GM12865 (cell line): ENCODE measurements at regions not wholly inside any gene's neighbourhood (a gene's known extent, or its start where the extent isn't known, plus 50 kb on each side); places are given as distances from the start of the nearest gene placed in this dataset.
"Not testable (repeated sequence)": the region's sequence is repeated elsewhere in the genome, so short reads cannot be mapped to it uniquely, and the experiment has no call there.

Experiments used
- DNase-seq: peaks from one replicate; pipeline ENCODE4 v3.0.0; 2010; ENCODE audit warnings: low read depth
- H3K4me3 ChIP-seq: 2 replicates; pipeline ENCODE4 v1.5.1; 2011; ENCODE audit warnings: mild to moderate bottlenecking, low read depth, low read length, control low read depth
- TF ChIP-seq, protein P1 (sequence below): IDR thresholded peaks from 2 replicates; pipeline ENCODE4 v1.5.1; 2011; ENCODE audit warnings: low read length, control low read depth, low read depth, inconsistent platforms; ENCODE audit not compliant: insufficient read depth; ENCODE audit errors: missing control alignments

DNA sequence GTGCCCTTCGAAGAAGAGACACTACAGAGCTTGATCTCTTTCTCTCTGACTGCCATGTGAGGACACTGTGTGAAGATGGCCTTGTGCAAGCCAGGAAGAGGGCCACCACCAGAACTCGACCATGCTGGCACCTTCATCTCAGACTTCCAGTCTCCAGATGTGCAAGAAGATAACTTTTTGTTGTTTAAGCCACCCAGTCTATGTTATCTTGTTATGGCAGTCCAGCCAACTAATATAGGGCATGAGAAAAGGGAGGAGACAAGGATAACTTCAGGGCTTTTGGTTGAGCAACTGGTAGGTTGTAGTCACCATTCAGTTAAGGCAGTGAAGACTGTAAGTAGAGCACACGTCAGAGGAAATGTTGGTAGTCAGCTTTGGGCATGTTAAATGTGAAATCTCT, 515.5 kb downstream of the CSNK1G3 start:
- no peak for DNase-seq
- no peak overlapping the region for H3K4me3 ChIP-seq
- TF ChIP-seq, protein P1, sequence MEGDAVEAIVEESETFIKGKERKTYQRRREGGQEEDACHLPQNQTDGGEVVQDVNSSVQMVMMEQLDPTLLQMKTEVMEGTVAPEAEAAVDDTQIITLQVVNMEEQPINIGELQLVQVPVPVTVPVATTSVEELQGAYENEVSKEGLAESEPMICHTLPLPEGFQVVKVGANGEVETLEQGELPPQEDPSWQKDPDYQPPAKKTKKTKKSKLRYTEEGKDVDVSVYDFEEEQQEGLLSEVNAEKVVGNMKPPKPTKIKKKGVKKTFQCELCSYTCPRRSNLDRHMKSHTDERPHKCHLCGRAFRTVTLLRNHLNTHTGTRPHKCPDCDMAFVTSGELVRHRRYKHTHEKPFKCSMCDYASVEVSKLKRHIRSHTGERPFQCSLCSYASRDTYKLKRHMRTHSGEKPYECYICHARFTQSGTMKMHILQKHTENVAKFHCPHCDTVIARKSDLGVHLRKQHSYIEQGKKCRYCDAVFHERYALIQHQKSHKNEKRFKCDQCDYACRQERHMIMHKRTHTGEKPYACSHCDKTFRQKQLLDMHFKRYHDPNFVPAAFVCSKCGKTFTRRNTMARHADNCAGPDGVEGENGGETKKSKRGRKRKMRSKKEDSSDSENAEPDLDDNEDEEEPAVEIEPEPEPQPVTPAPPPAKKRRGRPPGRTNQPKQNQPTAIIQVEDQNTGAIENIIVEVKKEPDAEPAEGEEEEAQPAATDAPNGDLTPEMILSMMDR: no peak

DNA sequence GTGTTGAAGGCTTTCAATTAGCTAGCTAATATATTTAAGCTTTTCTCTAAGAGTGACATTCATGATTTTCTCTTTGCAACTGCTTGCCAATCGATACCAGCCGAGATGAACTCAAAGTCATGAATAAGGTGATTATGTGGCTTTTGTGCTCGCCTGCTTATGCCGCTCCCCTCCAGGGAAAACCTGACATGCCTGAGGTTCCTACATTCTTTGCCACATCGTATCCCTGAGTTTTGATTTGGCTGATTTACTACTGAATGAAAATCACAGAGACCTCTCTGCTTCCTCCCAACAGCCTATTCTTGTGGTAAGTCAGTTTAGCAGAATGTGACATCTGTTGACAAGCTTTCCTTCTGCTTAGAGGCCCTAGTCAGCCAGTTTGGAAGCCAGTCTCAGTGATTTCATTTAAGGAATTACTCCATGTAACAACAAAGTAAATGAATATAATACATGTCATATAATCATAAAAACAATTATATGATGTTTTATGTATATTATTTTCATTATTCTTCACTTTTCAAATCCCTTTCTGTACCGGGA, 513.4 kb downstream of the CSNK1G3 start:
- H3K4me3 ChIP-seq: no peak overlapping the region
- DNase-seq: no peak
- TF ChIP-seq, protein P1: no peak

DNA sequence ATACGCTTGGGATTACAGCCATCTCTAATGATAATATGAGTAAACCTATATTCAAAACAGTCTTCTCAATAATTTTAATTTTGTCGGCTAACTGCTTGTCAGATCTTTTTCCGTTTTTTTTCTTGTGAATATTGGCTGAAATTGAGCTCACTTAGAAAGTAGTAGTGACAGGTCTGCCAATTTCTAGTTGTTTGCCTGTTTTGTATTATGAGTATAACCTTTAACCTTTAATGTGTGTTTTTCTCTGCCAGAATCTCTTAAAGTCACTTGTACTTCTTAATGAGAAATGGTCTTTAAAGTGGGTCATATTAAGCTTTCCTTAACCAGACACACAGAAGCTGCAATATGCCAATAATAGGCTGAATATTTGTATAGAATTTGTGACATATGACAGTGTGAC, 511.0 kb downstream of the CSNK1G3 start:
- H3K4me3 ChIP-seq: no peak overlapping the region
- no peak for DNase-seq
- TF ChIP-seq, protein P1: no peak

DNA sequence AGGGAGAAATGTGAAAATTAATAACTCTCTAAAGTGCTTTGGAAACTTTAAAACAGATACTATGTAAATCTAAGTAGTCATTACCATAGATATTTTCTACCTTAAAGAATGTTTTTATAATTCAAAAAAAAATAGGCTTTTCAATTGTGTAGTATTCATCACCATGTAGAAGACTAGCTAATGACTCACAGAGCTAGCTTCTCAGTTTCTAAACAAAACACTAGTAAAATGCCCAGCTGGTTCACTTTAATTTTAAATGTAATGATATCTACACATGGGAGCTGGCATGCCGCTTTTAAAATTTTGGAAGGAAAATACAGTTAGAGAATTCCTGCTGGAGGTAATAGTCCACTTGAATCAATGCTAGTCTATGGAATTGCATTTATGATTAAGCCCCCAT, 509.8 kb downstream of the CSNK1G3 start:
- no peak overlapping the region for H3K4me3 ChIP-seq
- TF ChIP-seq, protein P1: no peak
- DNase-seq: no peak

DNA sequence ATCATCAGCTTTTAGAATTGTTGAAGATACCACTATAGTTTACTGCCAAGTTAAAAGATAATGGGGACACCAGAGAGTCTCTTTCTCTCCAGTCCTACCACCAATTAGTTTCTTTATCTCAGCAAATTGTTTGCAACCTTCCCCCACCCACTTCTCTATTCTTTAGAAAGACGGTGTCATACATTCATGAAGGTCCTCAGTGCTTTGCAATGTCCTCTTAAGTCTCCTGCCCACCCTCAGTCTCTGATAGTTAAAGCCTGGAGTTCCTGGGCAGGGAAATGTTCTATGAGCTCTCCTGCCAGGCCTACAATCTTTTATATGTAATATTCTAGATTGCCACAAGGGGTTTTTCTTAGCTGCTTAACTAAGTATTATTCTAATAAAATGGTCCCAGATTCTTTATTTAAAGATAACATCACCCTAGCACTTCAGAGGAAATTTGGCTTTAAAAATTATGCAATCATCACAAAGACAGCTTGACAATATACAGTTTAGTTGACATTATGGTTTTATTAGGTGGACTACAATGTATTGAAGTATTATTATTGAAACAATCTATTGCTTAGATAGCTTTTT, 509.2 kb downstream of the CSNK1G3 start:
- TF ChIP-seq, protein P1: no peak
- DNase-seq: no peak
- no peak overlapping the region for H3K4me3 ChIP-seq

DNA sequence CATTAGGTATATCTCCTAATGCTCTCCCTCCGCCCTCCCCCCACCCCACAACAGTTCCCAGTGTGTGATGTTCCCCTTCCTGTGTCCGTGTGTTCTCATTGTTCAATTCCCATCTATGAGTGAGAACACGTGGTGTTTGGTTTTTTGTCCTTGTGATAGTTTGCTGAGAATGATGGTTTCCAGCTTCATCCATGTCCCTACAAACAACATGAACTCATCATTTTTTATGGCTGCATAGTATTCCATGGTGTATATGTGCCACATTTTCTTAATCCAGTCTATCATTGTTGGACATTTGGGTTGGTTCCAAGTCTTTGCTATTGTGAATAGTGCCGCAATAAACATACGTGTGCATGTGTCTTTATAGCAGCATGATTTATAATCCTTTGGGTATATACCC, 505.3 kb downstream of the CSNK1G3 start:
- not testable (repeated sequence) for DNase-seq, H3K4me3 ChIP-seq

DNA sequence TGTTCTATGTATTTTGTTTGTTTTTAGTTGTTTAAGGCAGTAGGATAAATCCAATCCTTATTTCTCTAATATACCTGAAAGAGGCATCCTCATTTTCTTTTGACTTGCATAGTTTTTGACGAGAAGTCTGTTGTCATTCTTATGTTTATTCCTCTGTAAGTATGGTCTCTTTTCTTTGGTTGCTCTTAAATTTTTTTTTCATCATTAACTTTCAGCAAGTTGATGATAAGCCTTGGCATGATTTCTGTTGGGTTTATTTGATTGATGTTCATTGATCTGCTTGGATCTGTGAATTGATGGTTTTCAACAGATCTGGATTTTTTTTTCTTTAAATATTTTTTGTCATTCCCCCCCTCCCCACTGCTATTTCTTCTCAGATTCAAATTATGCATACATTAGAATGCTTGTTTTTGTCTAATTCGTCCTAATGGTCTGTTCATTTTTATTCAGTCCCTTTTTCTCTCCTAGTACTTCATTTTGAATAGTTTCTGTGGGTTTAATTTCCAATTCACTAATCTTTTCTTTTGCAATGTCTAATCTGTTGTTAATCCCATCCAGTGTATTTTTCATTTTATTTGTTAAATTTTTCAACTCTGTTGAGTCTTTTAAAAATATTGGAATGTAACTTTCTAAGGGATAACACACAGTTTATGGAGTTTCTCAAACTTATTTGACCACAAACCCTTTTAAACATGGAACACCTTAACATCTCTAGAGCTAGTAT, 495.9 kb downstream of the CSNK1G3 start:
- DNase-seq: no peak
- TF ChIP-seq, protein P1: no peak
- H3K4me3 ChIP-seq: no peak overlapping the region
